HCT116 (cell line): ENCODE measurements at regions not wholly inside any gene's neighbourhood (a gene's known extent, or its start where the extent isn't known, plus 50 kb on each side); places are given as distances from the start of the nearest gene placed in this dataset.

Source experiments
- ATAC-seq: fragments of 200-7000 bp; cut with Tn5 transposase; 2 replicates; pipeline ENCODE4 v1.9.1; 2020; ENCODE audit warnings: mild to moderate bottlenecking, moderate library complexity
- BruUV-seq: library from RNA; stranded (reverse); fragments of 400-500 nt; replicated peaks from 2 replicates; lab custom pipeline; 2021; lab: Mats Ljungman, UMichigan
- CTCF ChIA-PET: fragments of 300-600 bp; sonication (Branson Sonifier 250); formaldehyde crosslinking; loops from one replicate; lab custom pipeline; 2021; ENCODE audit warnings: antibody characterized with exemption; lab: Charles Lee
- POLR2A ChIA-PET: fragments of 300-600, 350-600 bp; sonication (Branson Sonifier 250); formaldehyde crosslinking; loops from one replicate; lab custom pipeline; 2021; ENCODE audit warnings: antibody characterized with exemption; lab: Charles Lee
- RAD21 ChIA-PET, 2 experiments: fragments of 300-600 bp; sonication (Branson Sonifier 250); formaldehyde crosslinking; loops; one replicate each; lab custom pipeline; 2023; ENCODE audit warnings: low total read pairs in 2 of 2; ENCODE audit not compliant: uncharacterized antibody in 2 of 2, unreplicated experiment in 2 of 2, low non-redundant PET in 1 of 2; lab: Charles Lee
- DNase-seq: peaks from one replicate; pipeline ENCODE4 v3.0.0-alpha.2; 2010; ENCODE audit warnings: low read depth, low spot score
- H2AFZ ChIP-seq: fragments of 200-600 bp; shearing (Covaris generic), sonication (generic); 2 replicates; pipeline ENCODE4 v1.6.1; 2017; ENCODE audit warnings: low read depth, mixed run types, mixed read lengths, antibody characterized with exemption, low read length; ENCODE audit not compliant: poor library complexity, severe bottlenecking
- H3K27ac ChIP-seq: 2 replicates; pipeline ENCODE4 v1.5.1; 2012; ENCODE audit warnings: low read depth, low read length
- H3K27me3 ChIP-seq: fragments of 200-600 bp; sonication (generic); 2 replicates; pipeline ENCODE4 v1.6.1; 2016; ENCODE audit warnings: mixed run types, low read length, mixed read lengths; ENCODE audit not compliant: insufficient read depth
- H3K36me3 ChIP-seq, 2 experiments: fragments of 200-500 bp in 1 of 2; fragments of 200-600 bp in 1 of 2; sonication (Bioruptor generic) in 1 of 2; sonication (generic) in 1 of 2; 2 replicates each; pipeline versions ENCODE4 v1.5.1 to v1.6.1; 2014 to 2016; ENCODE audit warnings: low read length in 2 of 2, inconsistent platforms in 1 of 2, mixed read lengths in 1 of 2, mixed run types in 1 of 2; ENCODE audit not compliant: insufficient read depth in 2 of 2, control insufficient read depth in 1 of 2
- H3K4me1 ChIP-seq, 2 experiments: fragments of 200-600 bp in 1 of 2; sonication (generic) in 1 of 2; 2 replicates each; pipeline versions ENCODE4 v1.5.1 to v1.6.1; 2012 to 2017; ENCODE audit warnings: low read length in 2 of 2, inconsistent platforms in 1 of 2, mild to moderate bottlenecking in 1 of 2, mixed read lengths in 1 of 2, mixed run types in 1 of 2, moderate library complexity in 1 of 2; ENCODE audit not compliant: insufficient read depth in 2 of 2, control insufficient read depth in 1 of 2
- H3K4me2 ChIP-seq: fragments of 200-600 bp; sonication (generic); 2 replicates; pipeline ENCODE4 v1.6.1; 2017; ENCODE audit warnings: mixed run types, low read length, mixed read lengths
- H3K4me3 ChIP-seq, 2 experiments: fragments of 200-600 bp in 1 of 2; sonication (generic) in 1 of 2; replicated peaks in 1 of 2; 2 replicates each; pipeline ENCODE4 v1.5.1; 2011 to 2016; ENCODE audit warnings: low read length in 2 of 2, control low read depth in 1 of 2, low read depth in 1 of 2, mild to moderate bottlenecking in 1 of 2, mixed read lengths in 1 of 2, mixed run types in 1 of 2
- H3K79me2 ChIP-seq: fragments of 200-600 bp; sonication (generic); 2 replicates; pipeline ENCODE4 v1.6.1; 2017; ENCODE audit warnings: mild to moderate bottlenecking, mixed run types, low read length, moderate library complexity, mixed read lengths; ENCODE audit not compliant: insufficient read depth
- H3K9ac ChIP-seq: fragments of 200-600 bp; sonication (generic); 2 replicates; pipeline ENCODE4 v1.6.1; 2016; ENCODE audit warnings: low read length, mixed read lengths
- H3K9me2 ChIP-seq: fragments of 200-600 bp; sonication (generic), shearing (Covaris generic); 2 replicates; pipeline ENCODE4 v1.6.1; 2017; ENCODE audit warnings: mixed run types, mild to moderate bottlenecking, moderate library complexity; ENCODE audit not compliant: insufficient read depth
- H3K9me3 ChIP-seq, 2 experiments: fragments of 200-500 bp in 1 of 2; fragments of 200-600 bp in 1 of 2; sonication (Bioruptor generic) in 1 of 2; sonication (generic) in 1 of 2; 2 replicates each; pipeline ENCODE4 v1.6.1; 2014 to 2017; ENCODE audit warnings: low read length in 2 of 2, mixed read lengths in 2 of 2, inconsistent platforms in 1 of 2, low read depth in 1 of 2, mild to moderate bottlenecking in 1 of 2, mixed run types in 1 of 2, moderate library complexity in 1 of 2; ENCODE audit not compliant: control insufficient read depth in 1 of 2, insufficient read depth in 1 of 2
- H4K20me1 ChIP-seq: fragments of 200-600 bp; sonication (generic), shearing (Covaris generic); 2 replicates; pipeline ENCODE4 v1.6.1; 2017; ENCODE audit warnings: mixed run types, mild to moderate bottlenecking, moderate library complexity; ENCODE audit not compliant: insufficient read depth
- CBX3 ChIP-seq: IDR thresholded peaks from 2 replicates; pipeline ENCODE4 v1.6.1; 2012; ENCODE audit warnings: low read depth
- CEBPB ChIP-seq: IDR thresholded peaks from 2 replicates; pipeline ENCODE4 v1.6.1; 2012; ENCODE audit warnings: low read depth
- EGR1 ChIP-seq: IDR thresholded peaks from 2 replicates; pipeline ENCODE4 v1.6.1; 2012; ENCODE audit warnings: low read depth
- ELF1 ChIP-seq: IDR thresholded peaks from 2 replicates; pipeline ENCODE4 v1.6.1; 2012; ENCODE audit warnings: low read depth, borderline replicate concordance
- FOSL1 ChIP-seq: IDR thresholded peaks from 2 replicates; pipeline ENCODE4 v1.6.1; 2012; ENCODE audit warnings: low read depth
- RAD21 ChIP-seq: IDR thresholded peaks from 2 replicates; pipeline ENCODE4 v1.6.1; 2012; ENCODE audit warnings: low read depth, mild to moderate bottlenecking
- ZFX ChIP-seq: fragments of 450-650 bp; IDR thresholded peaks from 2 replicates; pipeline ENCODE4 v1.6.1; 2017
- ZNF274 ChIP-seq: fragments of 200-500 bp; sonication (Bioruptor generic); IDR thresholded peaks from 2 replicates; pipeline ENCODE4 v1.6.1; 2014; ENCODE audit warnings: mild to moderate bottlenecking, low read depth, low read length, inconsistent platforms
- intact Hi-C: fragments of 100-400 bp; cut with micrococcal nuclease; formaldehyde crosslinking; loops from 2 replicates; pipeline ENCODE4 v1.10.0; 2022
- TF ChIP-seq, protein P1 (sequence below): IDR thresholded peaks from 2 replicates; pipeline ENCODE4 v1.6.1; 2012; ENCODE audit warnings: low read depth
- TF ChIP-seq, protein P2 (sequence below): IDR thresholded peaks from 2 replicates; pipeline ENCODE4 v1.6.1; 2012
- TF ChIP-seq, protein P3 (sequence below): IDR thresholded peaks from 2 replicates; pipeline ENCODE4 v1.6.1; 2011; ENCODE audit warnings: mild to moderate bottlenecking, low read length, moderate library complexity; ENCODE audit not compliant: insufficient replicate concordance; ENCODE audit errors: extremely low read depth

DNA sequence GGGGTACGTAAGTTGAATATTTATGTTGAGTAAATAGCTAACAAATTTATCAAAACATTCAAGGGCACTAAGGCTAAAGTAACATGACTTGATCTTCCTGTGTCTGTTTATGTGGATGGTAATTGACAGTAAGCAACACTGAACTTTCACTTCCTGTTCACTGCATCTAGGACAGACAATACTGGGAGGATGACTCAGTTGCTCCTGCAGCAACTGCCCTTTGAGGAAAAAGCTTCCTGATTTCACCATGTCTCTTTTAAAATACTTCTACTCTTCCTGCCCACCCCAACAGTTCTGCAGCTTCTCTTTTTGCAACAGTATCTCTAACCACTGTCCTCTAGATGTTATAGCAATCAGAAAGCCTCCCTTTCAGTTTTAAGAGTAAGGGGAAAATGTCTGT lies 76.6 kb upstream of the HGF start:
- intact Hi-C loops, result no loop called here
- ATAC-seq, result no peak
- Histone ChIP-seq H3K27ac (no peak overlapping the region), H3K79me2 (no peaks in the 10 kb centered on the region), H3K4me2 (peak overlapping the region; percentile 13; the same call in 1 of the 2 replicates), H3K9me3 (no peaks in the 10 kb centered on the region), H2AFZ (peak overlapping the region; percentile 50), H3K4me3 (no peak overlapping the region), H3K9ac (no peak overlapping the region), H3K27me3 (no peaks in the 10 kb centered on the region), H4K20me1 (no peaks in the 10 kb centered on the region), H3K9me2 (no peaks in the 10 kb centered on the region), H3K36me3 (no peaks in the 10 kb centered on the region), H3K4me1 (peaks cover 0 to 4% of the 10 kb centered on the region in 2 experiments; a peak in 1 of 4 replicates)
- ChIA-PET RAD21 (no interaction called here), CTCF (no interaction called here), POLR2A (no interaction called here)
- BruUV-seq, result no TSS peak
- TF ChIP-seq ELF1 (peak; percentile 26; the same call in 1 of the 2 replicates), FOSL1 (peak; percentile 39), CEBPB (peak; percentile 45; the same call in 1 of the 2 replicates)
- TF ChIP-seq, protein P1, sequence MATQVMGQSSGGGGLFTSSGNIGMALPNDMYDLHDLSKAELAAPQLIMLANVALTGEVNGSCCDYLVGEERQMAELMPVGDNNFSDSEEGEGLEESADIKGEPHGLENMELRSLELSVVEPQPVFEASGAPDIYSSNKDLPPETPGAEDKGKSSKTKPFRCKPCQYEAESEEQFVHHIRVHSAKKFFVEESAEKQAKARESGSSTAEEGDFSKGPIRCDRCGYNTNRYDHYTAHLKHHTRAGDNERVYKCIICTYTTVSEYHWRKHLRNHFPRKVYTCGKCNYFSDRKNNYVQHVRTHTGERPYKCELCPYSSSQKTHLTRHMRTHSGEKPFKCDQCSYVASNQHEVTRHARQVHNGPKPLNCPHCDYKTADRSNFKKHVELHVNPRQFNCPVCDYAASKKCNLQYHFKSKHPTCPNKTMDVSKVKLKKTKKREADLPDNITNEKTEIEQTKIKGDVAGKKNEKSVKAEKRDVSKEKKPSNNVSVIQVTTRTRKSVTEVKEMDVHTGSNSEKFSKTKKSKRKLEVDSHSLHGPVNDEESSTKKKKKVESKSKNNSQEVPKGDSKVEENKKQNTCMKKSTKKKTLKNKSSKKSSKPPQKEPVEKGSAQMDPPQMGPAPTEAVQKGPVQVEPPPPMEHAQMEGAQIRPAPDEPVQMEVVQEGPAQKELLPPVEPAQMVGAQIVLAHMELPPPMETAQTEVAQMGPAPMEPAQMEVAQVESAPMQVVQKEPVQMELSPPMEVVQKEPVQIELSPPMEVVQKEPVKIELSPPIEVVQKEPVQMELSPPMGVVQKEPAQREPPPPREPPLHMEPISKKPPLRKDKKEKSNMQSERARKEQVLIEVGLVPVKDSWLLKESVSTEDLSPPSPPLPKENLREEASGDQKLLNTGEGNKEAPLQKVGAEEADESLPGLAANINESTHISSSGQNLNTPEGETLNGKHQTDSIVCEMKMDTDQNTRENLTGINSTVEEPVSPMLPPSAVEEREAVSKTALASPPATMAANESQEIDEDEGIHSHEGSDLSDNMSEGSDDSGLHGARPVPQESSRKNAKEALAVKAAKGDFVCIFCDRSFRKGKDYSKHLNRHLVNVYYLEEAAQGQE, result no peak
- no peak for DNase-seq

DNA sequence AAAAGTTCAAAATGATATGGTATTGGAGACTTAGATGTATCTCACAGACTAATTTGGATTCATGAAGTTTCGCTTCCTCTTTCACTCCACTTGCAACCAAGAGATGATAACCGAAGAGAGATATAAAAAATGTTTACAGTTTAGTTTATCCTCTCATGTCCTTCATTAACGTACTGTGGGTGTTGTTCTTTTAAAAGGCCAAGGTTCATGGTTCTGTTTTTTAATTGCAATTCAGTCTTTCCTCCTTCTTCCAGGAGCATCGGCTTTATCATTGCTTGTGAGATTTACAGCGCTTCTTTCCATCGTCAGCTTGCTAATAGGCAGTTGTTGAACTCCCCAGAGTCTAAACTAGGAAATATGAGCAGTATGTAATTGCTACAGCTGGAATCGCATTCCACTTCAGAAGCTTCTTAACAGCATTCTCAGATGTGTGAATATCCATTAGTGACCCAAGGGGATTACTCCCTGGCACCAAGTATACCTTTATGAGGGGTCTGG lies 75.9 kb upstream of the HGF start:
- Histone ChIP-seq H2AFZ (no peak overlapping the region), H3K36me3 (no peaks in the 10 kb centered on the region), H3K79me2 (no peaks in the 10 kb centered on the region), H3K4me3 (no peak overlapping the region), H3K9ac (no peak overlapping the region), H3K9me2 (no peaks in the 10 kb centered on the region), H4K20me1 (no peaks in the 10 kb centered on the region), H3K4me2 (no peak overlapping the region), H3K9me3 (no peaks in the 10 kb centered on the region), H3K27me3 (no peaks in the 10 kb centered on the region), H3K27ac (no peak overlapping the region), H3K4me1 (peaks cover 0 to 4% of the 10 kb centered on the region in 2 experiments; a peak in 1 of 4 replicates)
- DNase-seq, result no peak
- no peak for ATAC-seq
- ChIA-PET POLR2A (no interaction called here), CTCF (no interaction called here), RAD21 (no interaction called here)
- no TSS peak for BruUV-seq
- intact Hi-C loops, result no loop called here
- TF ChIP-seq RAD21, result no peak
- TF ChIP-seq, protein P2, sequence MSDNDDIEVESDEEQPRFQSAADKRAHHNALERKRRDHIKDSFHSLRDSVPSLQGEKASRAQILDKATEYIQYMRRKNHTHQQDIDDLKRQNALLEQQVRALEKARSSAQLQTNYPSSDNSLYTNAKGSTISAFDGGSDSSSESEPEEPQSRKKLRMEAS, result no peak
- TF ChIP-seq ZFX, result no peak
- TF ChIP-seq EGR1, result no peak
- TF ChIP-seq FOSL1, result no peak
- no peak for TF ChIP-seq ZNF274
- TF ChIP-seq CBX3, result no peak
- TF ChIP-seq, protein P3, sequence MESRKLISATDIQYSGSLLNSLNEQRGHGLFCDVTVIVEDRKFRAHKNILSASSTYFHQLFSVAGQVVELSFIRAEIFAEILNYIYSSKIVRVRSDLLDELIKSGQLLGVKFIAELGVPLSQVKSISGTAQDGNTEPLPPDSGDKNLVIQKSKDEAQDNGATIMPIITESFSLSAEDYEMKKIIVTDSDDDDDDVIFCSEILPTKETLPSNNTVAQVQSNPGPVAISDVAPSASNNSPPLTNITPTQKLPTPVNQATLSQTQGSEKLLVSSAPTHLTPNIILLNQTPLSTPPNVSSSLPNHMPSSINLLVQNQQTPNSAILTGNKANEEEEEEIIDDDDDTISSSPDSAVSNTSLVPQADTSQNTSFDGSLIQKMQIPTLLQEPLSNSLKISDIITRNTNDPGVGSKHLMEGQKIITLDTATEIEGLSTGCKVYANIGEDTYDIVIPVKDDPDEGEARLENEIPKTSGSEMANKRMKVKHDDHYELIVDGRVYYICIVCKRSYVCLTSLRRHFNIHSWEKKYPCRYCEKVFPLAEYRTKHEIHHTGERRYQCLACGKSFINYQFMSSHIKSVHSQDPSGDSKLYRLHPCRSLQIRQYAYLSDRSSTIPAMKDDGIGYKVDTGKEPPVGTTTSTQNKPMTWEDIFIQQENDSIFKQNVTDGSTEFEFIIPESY, result no peak
- TF ChIP-seq, protein P1, result no peak
